ENCODE measurements at regions not wholly inside any gene's neighbourhood (a gene's known extent, or its start where the extent isn't known, plus 50 kb on each side); places are given as distances from the start of the nearest gene placed in this dataset.

DNA sequence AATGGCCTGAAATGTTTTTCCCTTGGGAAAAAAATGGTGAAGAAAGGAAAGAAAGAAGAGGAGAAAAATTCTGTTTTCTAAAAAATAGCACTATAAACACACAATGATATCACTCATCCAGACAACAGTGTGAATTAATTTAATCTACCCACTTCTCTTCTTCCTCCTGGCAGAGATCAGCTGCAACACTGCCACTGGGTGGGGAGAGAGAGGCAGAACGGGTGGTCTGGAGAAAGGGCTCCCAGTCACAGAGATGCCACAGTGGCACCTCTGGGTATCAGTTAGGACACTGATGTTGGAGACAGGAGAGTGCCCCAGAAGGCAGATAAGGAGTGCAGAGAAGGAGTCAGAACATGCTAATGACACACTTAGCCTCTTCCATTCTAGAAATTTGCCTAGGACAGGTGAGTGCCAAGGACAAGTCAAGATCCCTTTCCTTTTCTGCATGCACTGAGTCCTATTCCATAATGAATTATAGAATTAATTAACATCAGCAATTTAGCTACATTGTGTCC is 168.6 kb downstream of the SUCLA2 start:
- TF ChIP-seq EP300 (IDR thresholded peaks at IDR 0.05) (no peak), POLR2AphosphoS5 (IDR thresholded peaks at IDR 0.05) (no peak), POLR2A (IDR thresholded peaks at IDR 0.05; ENCODE audit: low read depth) (no peak)
- TF ChIP-seq, protein P1, sequence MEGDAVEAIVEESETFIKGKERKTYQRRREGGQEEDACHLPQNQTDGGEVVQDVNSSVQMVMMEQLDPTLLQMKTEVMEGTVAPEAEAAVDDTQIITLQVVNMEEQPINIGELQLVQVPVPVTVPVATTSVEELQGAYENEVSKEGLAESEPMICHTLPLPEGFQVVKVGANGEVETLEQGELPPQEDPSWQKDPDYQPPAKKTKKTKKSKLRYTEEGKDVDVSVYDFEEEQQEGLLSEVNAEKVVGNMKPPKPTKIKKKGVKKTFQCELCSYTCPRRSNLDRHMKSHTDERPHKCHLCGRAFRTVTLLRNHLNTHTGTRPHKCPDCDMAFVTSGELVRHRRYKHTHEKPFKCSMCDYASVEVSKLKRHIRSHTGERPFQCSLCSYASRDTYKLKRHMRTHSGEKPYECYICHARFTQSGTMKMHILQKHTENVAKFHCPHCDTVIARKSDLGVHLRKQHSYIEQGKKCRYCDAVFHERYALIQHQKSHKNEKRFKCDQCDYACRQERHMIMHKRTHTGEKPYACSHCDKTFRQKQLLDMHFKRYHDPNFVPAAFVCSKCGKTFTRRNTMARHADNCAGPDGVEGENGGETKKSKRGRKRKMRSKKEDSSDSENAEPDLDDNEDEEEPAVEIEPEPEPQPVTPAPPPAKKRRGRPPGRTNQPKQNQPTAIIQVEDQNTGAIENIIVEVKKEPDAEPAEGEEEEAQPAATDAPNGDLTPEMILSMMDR (IDR thresholded peaks at IDR 0.05) = no peak
- Histone ChIP-seq H3K36me3 (no peaks in the 10 kb centered on the region), H3K4me1 (no peaks in the 10 kb centered on the region), H3K27ac (replicated peaks in 1 of 4) (no peak overlapping the region), H3K9me3 (no peaks in the 10 kb centered on the region), H3K27me3 (no peaks in the 10 kb centered on the region), H3K4me3 (no peak overlapping the region)
- 32% methylated on average over 1 of the region's 1 CpG for WGBS
- peak; percentile 91 for DNase-seq (ENCODE audit: extremely low spot score)
- intact Hi-C loops (cut with DNase I) = no loop called here

DNA sequence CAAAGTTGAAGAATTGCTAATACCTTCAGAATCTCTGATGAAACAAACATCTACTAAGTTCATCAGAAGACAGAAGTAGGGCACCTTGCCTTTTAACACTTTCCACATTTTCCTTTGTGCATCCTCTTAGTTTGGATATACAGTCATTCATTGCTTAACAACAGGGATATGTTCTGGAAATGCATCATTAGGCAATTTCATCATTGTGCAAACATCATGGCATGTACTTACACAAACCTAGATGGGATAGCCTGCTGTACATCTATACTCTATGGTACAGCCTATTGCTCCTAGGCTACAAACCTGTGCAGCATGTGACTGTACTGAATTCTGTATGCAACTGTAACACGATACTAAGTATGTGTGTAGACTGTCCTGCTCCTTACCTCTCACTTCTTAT is 169.8 kb downstream of the SUCLA2 start:
- H3K27ac ChIP-seq (replicated peaks in 1 of 4) = no peak overlapping the region

DNA sequence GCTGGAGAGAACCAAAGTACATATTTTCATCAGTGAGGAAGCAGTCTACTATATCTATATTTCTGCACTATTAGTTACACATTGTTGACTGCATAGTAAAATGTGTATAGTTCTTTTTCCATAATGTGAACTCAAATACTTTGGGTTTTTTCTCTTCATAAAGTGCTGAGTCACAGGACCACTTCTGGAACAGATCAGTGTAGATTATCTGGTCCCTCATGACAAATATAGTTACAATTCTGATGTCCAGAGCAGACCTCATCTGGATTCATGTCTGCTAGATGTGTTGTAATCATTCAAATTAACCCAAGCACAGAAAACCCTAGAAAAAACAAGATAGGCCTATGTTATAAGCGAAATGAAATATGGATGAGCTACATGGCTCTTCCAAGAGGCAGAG is 171.4 kb downstream of the SUCLA2 start:
- H3K36me3 ChIP-seq = no peaks in the 10 kb centered on the region
- H3K27ac ChIP-seq (replicated peaks in 1 of 4) = no peak overlapping the region
- no peak for DNase-seq (ENCODE audit: extremely low spot score)
- H3K4me1 ChIP-seq = peaks cover 0 to 12% (median 3%) of the 10 kb centered on the region in 4 donors
- TF ChIP-seq, protein P1 (IDR thresholded peaks at IDR 0.05) = no peak
- TF ChIP-seq POLR2A (IDR thresholded peaks at IDR 0.05; ENCODE audit: low read depth) = no peak
- no peak for TF ChIP-seq EP300 (IDR thresholded peaks at IDR 0.05)
- no peak for TF ChIP-seq POLR2AphosphoS5 (IDR thresholded peaks at IDR 0.05)
- WGBS = 96% methylated on average over 1 of the region's 1 CpG
- H3K27me3 ChIP-seq = no peaks in the 10 kb centered on the region
- H3K4me3 ChIP-seq = no peak overlapping the region
- no peaks in the 10 kb centered on the region for H3K9me3 ChIP-seq
- intact Hi-C loops (cut with DNase I) = no loop called here

More for the DNA sequence above, 169.8 kb downstream of the SUCLA2 start:
- DNase-seq (ENCODE audit: extremely low spot score) = no peak
- Histone ChIP-seq H3K9me3 (no peaks in the 10 kb centered on the region), H3K27me3 (no peaks in the 10 kb centered on the region), H3K4me3 (no peak overlapping the region), H3K36me3 (no peaks in the 10 kb centered on the region), H3K4me1 (peaks cover 0 to 8% (median 3%) of the 10 kb centered on the region in 4 donors)
- WGBS = 70% methylated on average over 1 of the region's 1 CpG
- no peak for TF ChIP-seq POLR2A (IDR thresholded peaks at IDR 0.05; ENCODE audit: low read depth)
- no peak for TF ChIP-seq EP300 (IDR thresholded peaks at IDR 0.05)
- no peak for TF ChIP-seq POLR2AphosphoS5 (IDR thresholded peaks at IDR 0.05)
- TF ChIP-seq, protein P1 (IDR thresholded peaks at IDR 0.05) = no peak
- intact Hi-C loops (cut with DNase I) = no loop called here

DNA sequence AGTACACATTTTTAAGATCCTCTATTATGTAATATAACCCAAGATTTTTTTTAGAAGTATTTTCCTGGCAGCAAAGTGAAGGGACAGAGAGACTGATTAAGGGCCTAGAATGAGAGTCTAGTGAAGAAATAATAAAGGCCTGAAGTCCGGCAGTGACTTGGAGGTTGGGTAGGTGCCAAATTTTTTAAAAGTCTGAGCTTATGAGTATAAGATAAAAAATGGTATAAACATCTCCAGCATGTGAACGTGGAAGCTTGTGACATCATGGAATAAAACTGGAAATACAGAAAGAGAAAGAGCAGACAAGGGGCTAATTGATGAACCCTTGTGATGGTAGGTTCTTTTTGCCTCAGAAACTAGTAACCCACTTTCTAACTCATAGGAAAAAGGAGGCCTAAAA is 174.6 kb downstream of the SUCLA2 start:
- TF ChIP-seq, protein P1 (IDR thresholded peaks at IDR 0.05) = no peak
- TF ChIP-seq EP300 (IDR thresholded peaks at IDR 0.05) (no peak), POLR2A (IDR thresholded peaks at IDR 0.05; ENCODE audit: low read depth) (no peak), POLR2AphosphoS5 (IDR thresholded peaks at IDR 0.05) (no peak)
- no peak for DNase-seq (ENCODE audit: extremely low spot score)
- intact Hi-C loops (cut with DNase I) = no loop called here
- no peaks in the 10 kb centered on the region for H3K27me3 ChIP-seq
- H3K27ac ChIP-seq (replicated peaks in 1 of 4) = peak overlapping the region in 2 of 4 donors; percentile 31 to 34
- no peaks in the 10 kb centered on the region for H3K9me3 ChIP-seq
- no peaks in the 10 kb centered on the region for H3K36me3 ChIP-seq
- WGBS = 23% methylated on average over 2 of the region's 2 CpGs
- H3K4me1 ChIP-seq = peaks cover 0 to 12% (median 3%) of the 10 kb centered on the region in 4 donors
- no peak overlapping the region for H3K4me3 ChIP-seq

DNA sequence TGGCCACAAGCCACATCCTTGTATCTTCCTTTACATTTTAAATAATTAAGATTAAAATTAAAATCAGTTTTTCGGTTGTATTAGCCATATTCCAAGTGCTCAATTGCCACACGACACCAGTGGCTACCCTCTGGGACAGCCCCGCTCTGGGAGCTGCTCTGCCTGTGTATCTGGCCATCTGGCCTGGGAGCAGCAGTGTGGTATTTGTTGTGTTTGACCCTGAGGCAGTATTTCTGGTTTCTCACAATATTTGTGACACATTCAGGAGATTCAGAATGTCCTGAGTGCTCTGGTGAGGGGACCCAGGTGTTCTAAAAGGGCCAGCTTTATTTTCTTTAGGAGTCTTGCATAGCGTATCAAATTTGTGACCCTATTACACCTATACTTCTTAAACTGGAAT is 179.0 kb downstream of the SUCLA2 start:
- peaks cover 0 to 12% (median 3%) of the 10 kb centered on the region in 4 donors for H3K4me1 ChIP-seq
- no peaks in the 10 kb centered on the region for H3K9me3 ChIP-seq
- H3K27ac ChIP-seq (replicated peaks in 1 of 4) = no peak overlapping the region
- no peaks in the 10 kb centered on the region for H3K36me3 ChIP-seq
- no peak for TF ChIP-seq POLR2A (IDR thresholded peaks at IDR 0.05; ENCODE audit: low read depth)
- TF ChIP-seq POLR2AphosphoS5 (IDR thresholded peaks at IDR 0.05) = no peak
- TF ChIP-seq EP300 (IDR thresholded peaks at IDR 0.05) = no peak
- TF ChIP-seq, protein P1 (IDR thresholded peaks at IDR 0.05) = no peak
- no peaks in the 10 kb centered on the region for H3K27me3 ChIP-seq
- no peak overlapping the region for H3K4me3 ChIP-seq
- 86% methylated on average over 4 of the region's 4 CpGs for WGBS
- no peak for DNase-seq (ENCODE audit: extremely low spot score)
- intact Hi-C loops (cut with DNase I) = no loop called here

Data from esophagus muscularis mucosa (tissue), 4 donors.